Naive thymus-derived CD4-positive, alpha-beta T cell (primary cell): ENCODE measurements at regions not wholly inside any gene's neighbourhood (a gene's known extent, or its start where the extent isn't known, plus 50 kb on each side); places are given as distances from the start of the nearest gene placed in this dataset.

ENCODE experiments used
- ATAC-seq: fragments of 150-1000 bp; cut with Tn5 transposase; 2 replicates; pipeline ENCODE4 v1.10.0; 2021; ENCODE audit warnings: mild to moderate bottlenecking, moderate library complexity
- CTCF ChIA-PET: fragments of 350-600 bp; sonication (Branson Sonifier 250); formaldehyde crosslinking; loops from one replicate; lab custom pipeline; 2021; ENCODE audit warnings: antibody characterized with exemption; lab: Charles Lee
- POLR2A ChIA-PET: fragments of 350-600 bp; sonication (Branson Sonifier 250); formaldehyde crosslinking; loops from one replicate; lab custom pipeline; 2021; ENCODE audit warnings: antibody characterized with exemption, inconsistent platforms; lab: Charles Lee
- DNase-seq, 9 donors: peaks; one replicate each; pipeline versions ENCODE4 v3.0.0 to v3.0.0-alpha.2; 2020 to 2022; ENCODE audit warnings: mixed read lengths in 1 of 9
- H3K27ac ChIP-seq: one replicate; pipeline ENCODE4 v1.7.0; 2013; ENCODE audit warnings: mild to moderate bottlenecking, low read depth, low read length, moderate library complexity
- H3K27me3 ChIP-seq, 2 donors: one replicate each; pipeline ENCODE4 v1.7.0; 2013; ENCODE audit warnings: low read length in 2 of 2, mild to moderate bottlenecking in 2 of 2, moderate library complexity in 2 of 2; ENCODE audit not compliant: control insufficient read depth in 2 of 2, insufficient read depth in 2 of 2
- H3K36me3 ChIP-seq, 3 experiments: 1 replicate in 2 of 3; 2 replicates in 1 of 3; pipeline ENCODE4 v1.7.0; 2013; ENCODE audit warnings: low read length in 3 of 3, mild to moderate bottlenecking in 3 of 3, moderate library complexity in 1 of 3; ENCODE audit not compliant: insufficient read depth in 3 of 3, control insufficient read depth in 2 of 3
- H3K4me1 ChIP-seq, 2 donors: one replicate each; pipeline ENCODE4 v1.7.0; 2013; ENCODE audit warnings: low read length in 2 of 2, mild to moderate bottlenecking in 2 of 2, moderate library complexity in 1 of 2; ENCODE audit not compliant: control insufficient read depth in 2 of 2, insufficient read depth in 2 of 2
- H3K4me3 ChIP-seq: 2 replicates; pipeline ENCODE4 v1.7.0; 2013; ENCODE audit warnings: mild to moderate bottlenecking, low read length
- H3K9me3 ChIP-seq, 3 experiments: 1 replicate in 2 of 3; 2 replicates in 1 of 3; pipeline ENCODE4 v1.7.0; 2013; ENCODE audit warnings: low read length in 3 of 3; ENCODE audit not compliant: control insufficient read depth in 2 of 3
- H3K27ac Mint-ChIP-seq, 9 donors: one replicate each; pipeline ENCODE4 v1.8.0; 2020 to 2022; ENCODE audit warnings: mixed read lengths in 9 of 9, mild to moderate bottlenecking in 8 of 9, moderate library complexity in 5 of 9, inconsistent platforms in 2 of 9
- H3K27me3 Mint-ChIP-seq, 5 donors: one replicate each; pipeline ENCODE4 v1.8.0; 2021 to 2022; ENCODE audit warnings: mixed read lengths in 5 of 5, mild to moderate bottlenecking in 1 of 5
- H3K36me3 Mint-ChIP-seq, 5 donors: one replicate each; pipeline ENCODE4 v1.8.0; 2020 to 2022; ENCODE audit warnings: mixed read lengths in 5 of 5, mild to moderate bottlenecking in 3 of 5, inconsistent platforms in 1 of 5
- H3K4me1 Mint-ChIP-seq, 7 donors: one replicate each; pipeline ENCODE4 v1.8.0; 2020 to 2022; ENCODE audit warnings: mixed read lengths in 7 of 7, mild to moderate bottlenecking in 3 of 7, inconsistent platforms in 1 of 7
- H3K4me3 Mint-ChIP-seq, 10 donors: one replicate each; pipeline ENCODE4 v1.8.0; 2020 to 2022; ENCODE audit warnings: mild to moderate bottlenecking in 10 of 10, mixed read lengths in 10 of 10, moderate library complexity in 6 of 10, inconsistent platforms in 2 of 10
- H3K9me3 Mint-ChIP-seq, 11 donors: one replicate each; pipeline ENCODE4 v1.8.0; 2020 to 2022; ENCODE audit warnings: mixed read lengths in 11 of 11, mild to moderate bottlenecking in 4 of 11, inconsistent platforms in 1 of 11, moderate library complexity in 1 of 11
- intact Hi-C, 2 donors: fragments of 100-400 bp; cut with micrococcal nuclease; formaldehyde crosslinking; loops; one replicate each; pipeline ENCODE4 v1.15.1; 2023

GRCh38 chr2:13576406-13577036 lies 859.8 kb downstream of the TRIB2 start:
- ChIA-PET POLR2A (no interaction called here), CTCF (no interaction called here)
- Histone ChIP-seq H3K4me3 (no peak overlapping the region), H3K9me3 (no peaks in the 10 kb centered on the region), H3K4me1 (no peaks in the 10 kb centered on the region), H3K36me3 (no peaks in the 10 kb centered on the region), H3K27ac (no peak overlapping the region), H3K27me3 (no peaks in the 10 kb centered on the region)
- Mint-ChIP-seq H3K4me1 (no peaks in the 10 kb centered on the region), H3K9me3 (peaks cover 0 to 9% (median 0%) of the 10 kb centered on the region in 11 donors), H3K27ac (no peak overlapping the region), H3K36me3 (no peaks in the 10 kb centered on the region), H3K4me3 (no peak overlapping the region), H3K27me3 (no peaks in the 10 kb centered on the region)
- no peak for ATAC-seq
- no peak for DNase-seq
- intact Hi-C loops, result no loop called here

DNA sequence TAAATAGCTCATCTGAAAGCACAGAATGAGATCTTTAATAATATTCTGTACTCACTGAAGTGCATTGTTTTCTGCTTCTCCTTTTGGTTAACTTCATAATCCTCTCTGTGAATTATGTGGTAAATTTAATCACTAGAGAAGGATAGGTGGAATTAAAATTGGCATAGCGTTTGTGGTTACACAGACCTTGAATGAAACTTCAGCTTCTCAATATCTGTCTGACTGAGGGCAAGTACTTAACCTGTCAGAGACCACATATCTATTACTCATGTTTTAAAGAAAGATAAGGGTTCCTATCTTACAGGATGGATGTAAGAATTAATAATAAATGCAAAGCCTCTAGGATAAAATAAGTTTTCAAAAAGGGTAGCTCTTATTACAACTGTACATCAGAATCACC lies 861.8 kb downstream of the TRIB2 start:
- POLR2A ChIA-PET, result no interaction called here
- no peaks in the 10 kb centered on the region for H3K36me3 Mint-ChIP-seq
- H3K27ac ChIP-seq, result no peak overlapping the region
- H3K27ac Mint-ChIP-seq, result no peak overlapping the region
- CTCF ChIA-PET, result interaction anchor here (0.5 kb wide), 1 partner anchor 407 kb away, joined by 3 read pairs; no protein-coding TSS in a partner anchor
- H3K4me3 Mint-ChIP-seq, result no peak overlapping the region
- H3K9me3 ChIP-seq, result no peaks in the 10 kb centered on the region
- no peaks in the 10 kb centered on the region for H3K36me3 ChIP-seq
- no peaks in the 10 kb centered on the region for H3K4me1 Mint-ChIP-seq
- H3K9me3 Mint-ChIP-seq, result peaks cover 0 to 9% (median 0%) of the 10 kb centered on the region in 11 donors
- H3K27me3 Mint-ChIP-seq, result no peaks in the 10 kb centered on the region
- intact Hi-C loops, result no loop called here
- ATAC-seq (no peak), DNase-seq (no peak)
- no peaks in the 10 kb centered on the region for H3K4me1 ChIP-seq
- H3K4me3 ChIP-seq, result no peak overlapping the region
- no peaks in the 10 kb centered on the region for H3K27me3 ChIP-seq

GRCh38 chr2:13581471-13581870 lies 864.7 kb downstream of the TRIB2 start:
- Mint-ChIP-seq H3K9me3 (peaks cover 0 to 6% (median 0%) of the 10 kb centered on the region in 11 donors), H3K36me3 (no peaks in the 10 kb centered on the region), H3K27ac (no peak overlapping the region), H3K27me3 (no peaks in the 10 kb centered on the region), H3K4me1 (no peaks in the 10 kb centered on the region), H3K4me3 (no peak overlapping the region)
- Histone ChIP-seq H3K27me3 (no peaks in the 10 kb centered on the region), H3K27ac (no peak overlapping the region), H3K4me3 (no peak overlapping the region), H3K9me3 (no peaks in the 10 kb centered on the region), H3K4me1 (no peaks in the 10 kb centered on the region), H3K36me3 (no peaks in the 10 kb centered on the region)
- CTCF ChIA-PET, result no interaction called here
- DNase-seq (no peak), ATAC-seq (no peak)
- POLR2A ChIA-PET, result no interaction called here
- intact Hi-C loops, result no loop called here

GRCh38 chr2:13583609-13584008 lies 866.9 kb downstream of the TRIB2 start:
- intact Hi-C loops, result no loop called here
- ATAC-seq (no peak), DNase-seq (no peak)
- Mint-ChIP-seq H3K36me3 (no peaks in the 10 kb centered on the region), H3K27me3 (no peaks in the 10 kb centered on the region), H3K4me3 (no peak overlapping the region), H3K4me1 (no peaks in the 10 kb centered on the region), H3K9me3 (peaks cover 0 to 6% (median 0%) of the 10 kb centered on the region in 11 donors), H3K27ac (no peak overlapping the region)
- H3K36me3 ChIP-seq, result no peaks in the 10 kb centered on the region
- H3K9me3 ChIP-seq, result no peaks in the 10 kb centered on the region
- ChIA-PET POLR2A (no interaction called here), CTCF (no interaction called here)
- H3K27me3 ChIP-seq, result no peaks in the 10 kb centered on the region
- H3K4me1 ChIP-seq, result no peaks in the 10 kb centered on the region
- H3K4me3 ChIP-seq, result no peak overlapping the region
- no peak overlapping the region for H3K27ac ChIP-seq

DNA sequence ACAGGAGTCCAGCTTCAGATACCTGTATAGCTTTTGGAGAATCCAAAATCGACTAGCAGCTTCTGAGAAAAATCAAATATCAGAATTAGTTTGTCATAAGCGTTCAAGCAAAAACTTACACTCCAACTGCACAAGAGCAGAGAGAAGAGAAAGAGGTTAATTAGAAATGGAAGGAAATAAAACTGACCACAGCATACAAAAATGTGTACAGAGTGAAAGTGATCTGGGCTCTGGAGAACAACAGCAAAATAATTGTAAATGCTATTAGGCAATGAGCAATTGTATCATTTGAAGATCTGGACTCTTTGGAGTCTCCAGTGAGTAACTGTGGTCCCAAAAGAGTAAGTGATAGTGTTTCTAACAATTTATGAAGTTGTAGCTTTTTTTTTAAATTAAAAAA lies 867.3 kb downstream of the TRIB2 start:
- no peaks in the 10 kb centered on the region for H3K36me3 Mint-ChIP-seq
- DNase-seq, result no peak
- H3K4me3 Mint-ChIP-seq, result no peak overlapping the region
- H3K36me3 ChIP-seq, result no peaks in the 10 kb centered on the region
- H3K4me1 Mint-ChIP-seq, result no peaks in the 10 kb centered on the region
- H3K9me3 Mint-ChIP-seq, result peaks cover 0 to 6% (median 0%) of the 10 kb centered on the region in 11 donors
- no peaks in the 10 kb centered on the region for H3K4me1 ChIP-seq
- no peak overlapping the region for H3K4me3 ChIP-seq
- no peaks in the 10 kb centered on the region for H3K9me3 ChIP-seq
- intact Hi-C loops, result no loop called here
- no peaks in the 10 kb centered on the region for H3K27me3 Mint-ChIP-seq
- H3K27ac ChIP-seq, result no peak overlapping the region
- ChIA-PET CTCF (no interaction called here), POLR2A (no interaction called here)
- no peaks in the 10 kb centered on the region for H3K27me3 ChIP-seq
- ATAC-seq, result no peak
- H3K27ac Mint-ChIP-seq, result no peak overlapping the region

GRCh38 chr2:13585732-13586131 lies 869.0 kb downstream of the TRIB2 start:
- Histone ChIP-seq H3K4me3 (no peak overlapping the region), H3K36me3 (no peaks in the 10 kb centered on the region), H3K4me1 (no peaks in the 10 kb centered on the region), H3K9me3 (no peaks in the 10 kb centered on the region), H3K27ac (no peak overlapping the region), H3K27me3 (no peaks in the 10 kb centered on the region)
- POLR2A ChIA-PET, result no interaction called here
- Mint-ChIP-seq H3K9me3 (peaks cover 0 to 8% (median 0%) of the 10 kb centered on the region in 11 donors), H3K4me1 (no peaks in the 10 kb centered on the region), H3K36me3 (no peaks in the 10 kb centered on the region), H3K4me3 (no peak overlapping the region), H3K27me3 (no peaks in the 10 kb centered on the region), H3K27ac (no peak overlapping the region)
- no peak for ATAC-seq
- intact Hi-C loops, result no loop called here
- DNase-seq, result no peak
- CTCF ChIA-PET, result no interaction called here

GRCh38 chr2:13596233-13596632 lies 879.5 kb downstream of the TRIB2 start:
- ATAC-seq (no peak), DNase-seq (no peak)
- Histone ChIP-seq H3K36me3 (no peaks in the 10 kb centered on the region), H3K4me3 (no peak overlapping the region), H3K4me1 (no peaks in the 10 kb centered on the region), H3K27ac (no peak overlapping the region), H3K27me3 (no peaks in the 10 kb centered on the region), H3K9me3 (no peaks in the 10 kb centered on the region)
- Mint-ChIP-seq H3K27me3 (no peaks in the 10 kb centered on the region), H3K4me1 (no peaks in the 10 kb centered on the region), H3K36me3 (no peaks in the 10 kb centered on the region), H3K9me3 (peaks cover 0 to 10% (median 5%) of the 10 kb centered on the region in 11 donors), H3K27ac (no peak overlapping the region), H3K4me3 (no peak overlapping the region)
- POLR2A ChIA-PET, result no interaction called here
- CTCF ChIA-PET, result no interaction called here
- intact Hi-C loops, result no loop called here
